Left kidney (tissue), 1 donor: ENCODE measurements at regions not wholly inside any gene's neighbourhood (a gene's known extent, or its start where the extent isn't known, plus 50 kb on each side); places are given as distances from the start of the nearest gene placed in this dataset.

ENCODE experiments used
- DNase-seq: peaks from one replicate; pipeline ENCODE4 v3.0.0-alpha.2; 2013

GRCh38 chr17:77885678-77886386, 72.7 kb upstream of the TNRC6C start:
- no peak for DNase-seq

GRCh38 chr17:77886387-77886728, 72.1 kb upstream of the TNRC6C start:
- no peak for DNase-seq

- DNase-seq = no peak
These were observed 71.4 kb upstream of the TNRC6C start for GRCh38 chr17:77887110-77887463.

- DNase-seq = peak; percentile 74
These were observed 70.8 kb upstream of the TNRC6C start for GRCh38 chr17:77887464-77888241.

- no peak for DNase-seq
These were observed 70.0 kb upstream of the TNRC6C start for GRCh38 chr17:77888242-77889134.

GRCh38 chr17:77889135-77889505, 69.4 kb upstream of the TNRC6C start:
- no peak for DNase-seq

- DNase-seq = no peak
These were observed 68.4 kb upstream of the TNRC6C start for GRCh38 chr17:77889866-77890760.

GRCh38 chr17:77890771-77891170, 67.7 kb upstream of the TNRC6C start:
- no peak for DNase-seq

- no peak for DNase-seq
These were observed 66.9 kb upstream of the TNRC6C start for GRCh38 chr17:77891602-77892001.

GRCh38 chr17:77892031-77892430, 66.5 kb upstream of the TNRC6C start:
- no peak for DNase-seq

- DNase-seq = no peak
These were observed 65.9 kb upstream of the TNRC6C start for GRCh38 chr17:77892469-77893143.

GRCh38 chr17:77893144-77894044, 65.1 kb upstream of the TNRC6C start:
- no peak for DNase-seq

- DNase-seq = no peak
These were observed 64.2 kb upstream of the TNRC6C start for GRCh38 chr17:77894126-77894956.

- no peak for DNase-seq
These were observed 60.7 kb upstream of the TNRC6C start for GRCh38 chr17:77897741-77898301.

- no peak for DNase-seq
These were observed 59.7 kb upstream of the TNRC6C start for GRCh38 chr17:77898521-77899434.

GRCh38 chr17:77899498-77899897, 59.0 kb upstream of the TNRC6C start:
- no peak for DNase-seq

GRCh38 chr17:77901481-77901880, 57.0 kb upstream of the TNRC6C start:
- no peak for DNase-seq

- no peak for DNase-seq
These were observed 53.2 kb upstream of the TNRC6C start for GRCh38 chr17:77905266-77905665.
